Kidney epithelial cell (primary cell): ENCODE measurements at regions not wholly inside any gene's neighbourhood (a gene's known extent, or its start where the extent isn't known, plus 50 kb on each side); places are given as distances from the start of the nearest gene placed in this dataset.

Experiments
- DNase-seq: peaks from one replicate; pipeline ENCODE4 v3.0.0-alpha.2; 2010; ENCODE audit warnings: low read depth
- H3K27me3 ChIP-seq: 2 replicates; pipeline ENCODE4 v1.6.0; 2011; ENCODE audit warnings: low read length; ENCODE audit not compliant: control insufficient read depth, insufficient read depth
- H3K36me3 ChIP-seq: 2 replicates; pipeline ENCODE4 v1.5.1; 2011; ENCODE audit warnings: low read length; ENCODE audit not compliant: control insufficient read depth, insufficient read depth
- H3K4me3 ChIP-seq: 2 replicates; pipeline ENCODE4 v1.5.1; 2011; ENCODE audit warnings: low read depth, mild to moderate bottlenecking, control low read depth, low read length
- CTCF ChIP-seq: IDR thresholded peaks from 2 replicates; pipeline ENCODE4 v1.5.1; 2011; ENCODE audit warnings: mild to moderate bottlenecking, moderate library complexity, low read length, control low read depth, inconsistent platforms; ENCODE audit not compliant: insufficient read depth, poor library complexity, severe bottlenecking

DNA sequence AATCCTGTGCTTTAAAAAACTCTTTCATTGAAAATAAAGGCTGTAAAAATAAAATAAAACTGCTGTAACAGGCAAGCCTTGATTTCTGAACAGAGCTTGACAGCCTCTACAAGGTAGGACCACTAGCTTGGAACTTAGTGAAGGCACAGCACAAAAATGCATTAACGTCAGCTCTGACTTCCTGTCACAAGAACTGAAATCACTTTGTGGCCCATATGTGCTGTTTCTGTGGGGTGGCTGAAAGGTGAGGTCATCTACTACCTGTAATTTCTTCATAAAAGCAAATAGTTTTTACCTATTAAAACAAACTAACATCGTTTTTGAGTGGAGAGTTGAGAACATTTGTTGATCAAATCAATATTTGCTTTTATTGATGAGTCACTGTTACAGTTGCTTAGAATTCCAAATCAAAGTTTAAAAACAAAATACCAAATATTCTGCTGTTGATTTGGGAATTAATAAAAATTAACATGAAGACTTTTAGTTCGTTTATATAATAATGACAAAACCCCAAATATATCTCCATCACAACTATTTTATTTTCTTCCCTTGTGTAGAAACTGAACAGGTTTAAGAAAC is 1034.1 kb downstream of the MCTP2 start:
- no peaks in the 10 kb centered on the region for H3K36me3 ChIP-seq
- H3K4me3 ChIP-seq = no peak overlapping the region
- no peak for TF ChIP-seq CTCF
- no peak for DNase-seq
- H3K27me3 ChIP-seq = no peaks in the 10 kb centered on the region

DNA sequence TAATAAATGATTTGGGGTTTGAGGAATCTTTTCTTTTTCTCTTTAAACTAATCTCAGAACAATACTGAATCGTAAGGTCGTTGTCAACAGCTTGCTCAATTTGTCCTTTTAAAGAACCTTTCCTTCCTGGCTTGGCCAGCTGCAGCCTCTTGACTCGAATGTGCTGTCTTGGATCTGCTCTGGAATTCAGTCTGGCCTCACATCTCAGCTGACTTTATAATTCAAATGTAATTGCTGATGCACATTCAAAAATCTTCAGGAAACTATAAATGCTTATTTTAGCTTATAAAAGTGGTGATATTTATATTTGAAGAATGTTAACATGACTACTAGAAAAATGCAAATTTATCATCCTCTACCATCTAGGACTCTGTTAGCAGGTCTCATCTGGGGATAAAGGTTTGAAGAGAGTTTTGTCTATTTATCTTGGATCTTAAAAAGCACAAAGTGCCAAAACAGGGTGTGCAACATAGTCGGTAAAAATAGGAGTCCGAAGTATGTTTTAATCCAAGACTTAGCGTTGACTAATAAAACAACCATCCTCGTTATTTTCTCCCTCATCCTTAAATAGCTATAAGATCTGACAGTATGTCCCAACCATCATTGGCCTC is 1035.2 kb downstream of the MCTP2 start:
- no peak for DNase-seq
- no peak overlapping the region for H3K4me3 ChIP-seq
- H3K27me3 ChIP-seq = no peaks in the 10 kb centered on the region
- no peak for TF ChIP-seq CTCF
- no peaks in the 10 kb centered on the region for H3K36me3 ChIP-seq

GRCh38 chr15:95267481-95267880 is 1036.1 kb downstream of the MCTP2 start:
- DNase-seq = no peak
- Histone ChIP-seq H3K4me3 (no peak overlapping the region), H3K27me3 (no peaks in the 10 kb centered on the region), H3K36me3 (no peaks in the 10 kb centered on the region)
- no peak for TF ChIP-seq CTCF

- no peaks in the 10 kb centered on the region for H3K36me3 ChIP-seq
- DNase-seq = no peak
- no peaks in the 10 kb centered on the region for H3K27me3 ChIP-seq
- TF ChIP-seq CTCF = no peak
- no peak overlapping the region for H3K4me3 ChIP-seq
These were observed 1038.2 kb downstream of the MCTP2 start for GRCh38 chr15:95269242-95270183.

- no peak for DNase-seq
- H3K36me3 ChIP-seq = no peaks in the 10 kb centered on the region
- no peak overlapping the region for H3K4me3 ChIP-seq
- no peaks in the 10 kb centered on the region for H3K27me3 ChIP-seq
- no peak for TF ChIP-seq CTCF
These were observed 1042.7 kb downstream of the MCTP2 start for GRCh38 chr15:95274101-95274500.

- H3K4me3 ChIP-seq = no peak overlapping the region
- TF ChIP-seq CTCF = no peak
- no peaks in the 10 kb centered on the region for H3K27me3 ChIP-seq
- no peak for DNase-seq
- no peaks in the 10 kb centered on the region for H3K36me3 ChIP-seq
These were observed 1045.9 kb downstream of the MCTP2 start for GRCh38 chr15:95277266-95277665.
